Muscle of arm (tissue), 1 donor: ENCODE measurements at regions not wholly inside any gene's neighbourhood (a gene's known extent, or its start where the extent isn't known, plus 50 kb on each side); places are given as distances from the start of the nearest gene placed in this dataset.
"Not testable (repeated sequence)": the region's sequence is repeated elsewhere in the genome, so short reads cannot be mapped to it uniquely, and the experiment has no call there.

Experiments
- DNase-seq: peaks from one replicate; pipeline ENCODE4 v3.0.0-alpha.2; 2013

DNA sequence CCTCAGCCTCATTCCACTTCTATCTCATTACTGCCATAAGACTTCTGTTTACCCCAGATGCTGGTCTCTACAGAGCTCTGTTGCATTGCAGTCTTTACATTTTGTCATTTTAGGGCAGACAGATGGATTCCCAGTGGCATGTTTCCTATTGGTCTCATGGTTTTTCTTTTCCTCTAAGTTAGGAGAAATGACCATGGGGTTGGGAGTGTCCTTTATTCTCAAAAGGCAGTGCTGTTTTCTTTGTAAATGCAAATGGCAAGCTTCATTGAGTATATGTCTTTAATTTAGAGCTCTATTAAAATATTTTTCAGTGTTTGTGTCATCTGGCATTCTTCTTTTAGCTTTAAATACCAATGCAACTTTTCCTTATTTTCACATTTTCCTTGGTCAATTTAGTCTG lies 57.0 kb downstream of the MSTN start:
- DNase-seq: no peak

GRCh38 chr2:189999661-190000060 lies 62.9 kb downstream of the MSTN start:
- DNase-seq: no peak

- not testable (repeated sequence) for DNase-seq
Measured at GRCh38 chr2:189998665-189999064, 63.9 kb downstream of the MSTN start.

DNA sequence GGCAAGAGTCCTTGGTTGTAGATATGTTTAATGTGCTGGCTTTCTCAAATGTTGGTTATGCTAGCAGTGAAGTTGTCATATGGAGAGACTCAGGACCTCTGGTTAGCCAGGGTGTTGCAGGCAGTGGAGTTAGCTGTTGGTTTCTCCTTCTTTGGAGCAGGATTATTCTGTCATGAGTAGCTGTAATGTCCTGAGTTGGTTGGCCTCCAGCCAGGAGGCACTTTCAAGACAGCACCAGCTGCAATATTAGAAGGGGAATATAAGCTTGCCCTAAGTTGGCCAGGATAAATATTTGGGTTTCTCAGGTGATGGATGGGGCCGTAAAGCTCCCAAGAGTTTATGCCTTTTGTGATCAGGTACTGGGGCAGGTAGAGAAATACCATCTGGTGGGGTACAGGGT lies 65.5 kb downstream of the MSTN start:
- DNase-seq: no peak

GRCh38 chr2:189995679-189996078 lies 66.8 kb downstream of the MSTN start:
- no peak for DNase-seq

DNA sequence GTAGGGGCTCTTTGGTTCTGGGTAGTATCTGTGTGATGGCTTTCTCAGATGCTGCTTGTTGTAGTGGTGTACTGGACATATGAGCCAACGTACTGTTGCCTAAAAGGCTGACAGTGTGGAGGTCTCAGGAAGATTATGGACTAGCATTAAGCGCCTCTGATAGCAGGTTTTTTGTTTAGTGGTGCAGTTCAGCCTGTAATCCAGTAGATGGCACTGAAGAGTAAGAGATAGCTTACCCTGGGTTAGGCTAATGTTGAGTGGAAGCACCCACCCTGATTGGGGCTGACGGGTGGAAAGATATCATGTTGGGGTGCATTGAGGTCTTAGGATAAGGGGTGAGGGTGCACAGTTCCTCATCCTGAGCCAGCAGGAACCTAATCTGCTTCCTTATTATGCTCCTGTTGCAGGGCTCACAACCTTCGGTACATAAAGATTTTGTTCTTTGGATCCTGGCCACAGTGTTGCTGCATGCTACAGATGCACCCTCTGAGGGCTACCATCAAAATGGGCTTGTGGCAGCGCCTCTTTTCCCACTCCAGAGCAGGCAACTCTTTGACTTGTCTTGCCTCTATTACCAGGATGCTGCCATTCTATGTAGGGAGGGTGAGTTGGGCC lies 79.6 kb downstream of the MSTN start:
- no peak for DNase-seq

DNA sequence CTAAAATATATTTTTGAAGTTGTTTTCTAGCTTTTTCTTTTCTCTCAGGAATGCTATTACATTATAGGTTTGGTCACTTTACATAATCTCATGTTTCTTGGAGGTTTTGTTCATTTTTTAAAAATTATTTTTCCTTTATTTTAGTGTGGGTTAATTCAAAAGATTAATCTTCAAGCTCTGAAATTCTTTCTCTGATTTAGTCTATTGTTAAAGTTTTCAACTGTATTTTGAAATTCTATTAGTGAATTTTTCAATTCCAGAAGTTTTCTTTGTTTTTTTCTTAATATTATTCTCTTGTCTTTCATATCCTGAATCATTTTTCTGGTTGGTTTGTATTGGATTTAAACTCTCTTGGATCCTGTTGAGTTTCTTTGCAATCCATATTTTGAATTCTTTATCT lies 80.4 kb downstream of the MSTN start:
- DNase-seq: no peak

DNA sequence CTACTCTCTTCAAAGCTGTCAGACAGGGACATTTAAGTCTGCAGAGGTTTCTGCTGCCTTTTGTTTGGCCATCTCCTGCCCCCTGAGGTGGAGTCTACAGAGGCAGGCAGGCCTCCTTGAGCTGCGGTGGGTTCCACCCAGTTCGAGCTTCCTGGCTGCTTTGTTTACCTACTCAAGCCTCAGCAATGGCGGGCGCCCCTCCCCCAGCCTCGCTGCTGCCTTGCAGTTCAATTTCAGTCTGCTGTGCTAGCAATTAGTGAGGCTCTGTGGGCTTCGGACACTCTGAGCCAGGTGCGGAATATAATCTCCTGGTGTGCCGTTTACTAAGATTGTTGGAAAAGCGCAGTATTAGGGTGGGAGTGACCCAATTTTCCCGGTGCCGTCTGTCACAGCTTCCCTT lies 86.0 kb downstream of the MSTN start:
- not testable (repeated sequence) for DNase-seq

DNA sequence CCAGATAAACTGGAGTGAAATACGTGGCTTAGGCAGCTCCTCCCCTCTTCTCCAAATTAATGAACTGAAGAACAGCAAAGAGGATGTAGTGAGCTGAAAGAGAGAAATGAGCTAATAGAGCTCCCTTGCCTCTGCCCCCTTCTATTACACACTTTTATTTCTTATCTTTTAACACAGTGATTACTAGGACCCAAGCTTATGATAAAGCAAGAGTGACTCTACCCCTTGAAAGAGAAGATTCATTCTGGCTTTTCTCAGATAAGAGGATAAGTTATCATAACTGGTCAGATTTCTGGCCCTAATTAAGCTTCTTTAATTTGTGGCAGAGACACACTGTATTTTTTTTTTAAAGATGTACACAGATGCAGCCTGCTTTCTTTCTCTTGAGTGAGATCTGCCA lies 102.2 kb downstream of the MSTN start:
- DNase-seq: no peak

DNA sequence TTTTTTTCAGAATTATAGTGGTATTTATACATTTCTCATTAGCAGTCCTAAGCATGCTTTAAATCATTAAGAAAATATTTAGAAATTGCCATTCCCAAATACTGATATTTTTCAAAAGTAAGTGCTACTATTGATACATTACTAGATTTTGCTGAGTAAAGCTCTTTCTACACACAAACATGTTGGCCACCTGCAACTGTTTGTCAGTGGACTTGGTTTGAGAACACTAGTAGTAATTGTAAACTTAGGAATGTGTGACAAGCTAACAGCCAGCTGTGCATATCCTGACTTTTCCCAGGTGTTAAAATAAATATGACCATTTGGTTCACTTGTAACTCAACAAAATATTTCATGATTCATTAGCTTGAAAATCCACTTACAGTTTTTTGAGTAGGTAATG lies 103.1 kb downstream of the MSTN start:
- no peak for DNase-seq

- DNase-seq: no peak
Measured at GRCh38 chr2:189954989-189955388, 107.5 kb downstream of the MSTN start.

- DNase-seq: no peak
Measured at GRCh38 chr2:189952536-189953109, 109.9 kb downstream of the MSTN start.

DNA sequence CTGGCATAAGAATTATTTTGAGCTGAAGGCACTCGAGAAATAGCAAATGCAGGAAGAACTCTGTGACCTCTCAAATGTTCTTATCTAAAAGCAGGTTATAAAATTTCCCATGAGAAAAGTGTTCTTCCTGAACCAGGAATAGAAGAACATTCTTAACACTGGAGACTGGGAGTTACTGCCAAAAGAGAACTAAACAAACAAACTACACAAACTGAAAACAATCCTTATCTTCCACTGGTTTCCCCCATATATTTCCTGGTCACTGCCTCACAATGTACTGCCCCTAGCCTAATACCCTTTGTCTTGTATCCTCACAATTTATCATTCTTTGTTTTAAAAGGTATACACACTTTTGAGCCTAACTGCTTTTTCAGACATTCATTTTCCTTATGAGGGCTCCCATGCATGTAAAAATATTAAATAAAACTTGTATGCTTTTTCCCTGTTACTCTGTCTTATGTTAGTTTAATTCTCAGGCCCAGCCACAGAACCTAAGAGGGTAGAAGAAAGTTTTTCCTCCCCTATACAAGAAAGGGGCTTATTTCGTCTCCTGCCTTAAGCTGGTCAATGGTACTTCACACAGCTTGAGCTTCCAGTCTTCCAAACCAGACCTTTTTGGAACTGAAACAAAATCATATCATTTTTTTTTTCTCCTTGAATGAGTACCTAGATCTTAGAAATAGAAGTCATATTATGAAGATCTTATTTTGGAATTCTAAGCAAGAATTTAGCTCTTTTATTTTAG lies 110.6 kb downstream of the MSTN start:
- no peak for DNase-seq

DNA sequence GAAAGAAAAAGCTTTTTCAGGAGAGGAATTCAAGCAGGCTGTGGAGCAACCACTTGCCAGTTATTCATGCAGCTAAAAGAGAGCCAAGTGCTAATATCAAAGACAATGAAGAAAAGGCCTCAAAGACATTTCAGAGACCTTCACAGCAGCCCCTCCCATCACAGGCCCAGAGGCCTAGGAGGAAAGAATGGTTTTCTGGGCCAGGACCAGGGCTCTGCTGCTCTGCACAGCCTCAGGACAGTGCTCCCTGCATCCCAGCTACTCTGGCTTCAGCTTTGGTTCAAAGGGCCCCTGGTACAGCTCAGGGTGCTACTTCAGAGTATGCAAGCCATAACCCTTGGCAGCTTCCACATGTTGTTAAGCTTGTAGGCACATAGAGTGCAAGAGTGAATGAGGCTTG lies 119.5 kb downstream of the MSTN start:
- DNase-seq: no peak

GRCh38 chr2:189940913-189941312 lies 121.6 kb downstream of the MSTN start:
- DNase-seq: no peak

DNA sequence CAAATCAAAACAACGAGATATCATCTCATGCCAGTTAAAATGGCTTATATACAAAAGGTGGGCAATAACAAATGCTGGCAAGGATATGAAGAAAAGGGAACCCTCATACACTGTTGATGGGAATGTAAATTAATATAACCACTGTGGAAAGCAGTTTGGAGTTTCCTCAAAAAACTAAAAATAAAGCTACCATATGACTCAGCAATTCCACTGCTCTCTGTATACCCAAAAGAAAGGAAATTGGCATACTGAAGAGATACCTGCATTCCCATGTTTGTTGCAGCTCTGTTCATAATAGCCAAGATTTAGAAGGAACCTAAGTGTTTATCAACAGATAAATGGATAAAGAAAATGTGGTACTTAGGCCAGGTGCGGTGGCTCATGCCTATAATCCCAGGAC lies 124.8 kb downstream of the MSTN start:
- DNase-seq: no peak

GRCh38 chr2:189933911-189934399 lies 128.6 kb downstream of the MSTN start:
- DNase-seq: peak; percentile 7

- DNase-seq: no peak
Measured at GRCh38 chr2:189933041-189933440, 129.5 kb downstream of the MSTN start.

- no peak for DNase-seq
Measured at GRCh38 chr2:189927823-189928222, 134.7 kb downstream of the MSTN start.
